NCI-H82 treated with DMSO at 0.1 percent for 48 hours (cell line): ENCODE measurements at regions not wholly inside any gene's neighbourhood (a gene's known extent, or its start where the extent isn't known, plus 50 kb on each side); places are given as distances from the start of the nearest gene placed in this dataset.
"Not testable (repeated sequence)": the region's sequence is repeated elsewhere in the genome, so short reads cannot be mapped to it uniquely, and the experiment has no call there.

Experiments used
- DNase-seq: peaks from one replicate; lab custom pipeline; 2025; ENCODE audit not compliant: unreplicated experiment; lab: John Stamatoyannopoulos, UW

DNA sequence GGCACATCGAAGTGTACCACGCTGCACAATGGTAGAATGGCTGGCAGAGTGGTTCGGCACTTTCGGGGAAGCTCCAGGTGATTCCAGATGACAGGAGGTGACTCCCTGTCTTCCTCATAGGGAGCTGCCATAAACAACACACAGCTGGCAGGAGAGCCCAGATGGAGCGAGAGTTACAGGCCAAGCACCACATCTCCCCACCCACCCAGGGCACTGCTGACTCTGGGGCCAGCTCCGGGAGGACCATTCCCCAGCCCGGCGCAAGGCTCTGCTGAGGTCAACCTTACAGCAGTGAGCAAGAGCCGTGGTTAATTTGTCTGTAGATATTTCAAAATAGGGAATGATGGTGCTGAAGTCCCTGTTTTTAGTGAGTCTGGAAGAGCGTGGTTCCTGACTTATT lies 78.8 kb upstream of the HMGXB4 start:
- no peak for DNase-seq

DNA sequence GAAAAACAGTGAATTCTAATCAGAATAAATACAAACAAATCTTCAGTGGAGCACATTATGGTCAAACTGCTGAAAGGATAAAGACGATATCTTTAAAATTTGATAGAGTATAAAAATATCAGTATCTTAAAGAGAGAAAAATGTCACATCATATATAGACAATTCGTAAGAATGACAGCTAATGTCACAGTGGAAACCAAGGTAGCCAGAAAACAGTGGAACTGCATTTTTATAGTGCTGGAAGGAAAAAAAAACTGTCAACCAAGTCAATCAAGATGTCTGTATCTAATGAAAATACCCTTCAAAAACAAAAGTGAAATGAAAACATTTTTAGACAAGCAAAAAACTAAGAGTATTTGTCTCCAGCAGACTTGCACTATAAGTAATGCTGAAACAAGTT lies 73.4 kb upstream of the HMGXB4 start:
- DNase-seq: no peak

DNA sequence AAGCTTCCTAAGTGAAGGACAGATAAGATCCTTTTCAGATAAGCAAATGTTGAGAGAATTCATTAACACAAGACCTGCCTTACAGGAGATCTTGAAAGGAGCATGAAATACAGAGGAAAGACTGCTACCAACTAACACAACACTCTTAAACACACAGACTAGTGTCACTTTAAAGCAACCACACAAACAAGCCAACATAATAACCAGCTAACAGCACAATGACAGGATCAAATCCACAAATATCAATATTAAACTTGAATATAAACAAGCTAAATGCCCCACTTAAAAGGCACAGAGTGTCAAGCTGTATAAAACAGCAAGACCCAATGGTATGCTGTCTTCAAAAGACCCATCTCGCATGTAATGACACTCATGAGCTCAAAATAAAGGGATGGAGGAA lies 70.8 kb upstream of the HMGXB4 start:
- DNase-seq: no peak

DNA sequence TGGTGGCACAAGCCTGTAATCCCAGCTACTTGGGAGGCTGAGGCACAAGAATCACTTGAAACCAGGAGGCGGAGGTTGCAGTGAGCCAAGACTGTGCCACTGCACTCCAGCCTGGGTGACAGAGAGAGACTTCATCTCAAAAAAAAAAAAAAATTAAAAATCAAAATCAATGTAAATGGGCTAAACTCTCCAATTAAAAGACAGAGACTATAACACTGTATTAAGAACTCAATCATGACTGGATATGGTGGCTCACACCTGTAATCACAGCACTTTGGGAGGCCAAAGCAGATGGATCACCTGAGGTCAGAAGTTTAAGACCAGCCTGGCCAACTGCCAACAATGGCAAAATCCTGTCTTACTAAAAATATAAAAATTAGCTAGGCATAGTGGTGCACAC lies 68.4 kb upstream of the HMGXB4 start:
- not testable (repeated sequence) for DNase-seq

DNA sequence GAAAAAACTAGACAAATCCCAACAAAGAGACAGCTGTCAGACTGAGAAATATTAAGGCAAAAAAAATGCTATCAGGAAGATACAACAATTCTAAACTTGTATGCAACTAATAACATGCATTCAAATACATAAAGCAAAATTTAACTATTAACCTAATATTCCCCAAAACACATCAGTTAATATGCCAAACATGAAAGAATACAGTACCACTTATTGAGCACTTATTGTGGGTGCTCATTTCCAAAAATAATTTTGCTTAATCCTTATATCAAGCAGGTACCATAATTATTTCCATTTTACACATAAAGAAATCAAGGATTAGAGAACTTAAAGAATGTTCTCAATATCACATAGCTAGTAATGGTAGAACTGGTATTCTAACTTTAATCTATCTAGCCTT lies 67.7 kb upstream of the HMGXB4 start:
- DNase-seq: no peak

DNA sequence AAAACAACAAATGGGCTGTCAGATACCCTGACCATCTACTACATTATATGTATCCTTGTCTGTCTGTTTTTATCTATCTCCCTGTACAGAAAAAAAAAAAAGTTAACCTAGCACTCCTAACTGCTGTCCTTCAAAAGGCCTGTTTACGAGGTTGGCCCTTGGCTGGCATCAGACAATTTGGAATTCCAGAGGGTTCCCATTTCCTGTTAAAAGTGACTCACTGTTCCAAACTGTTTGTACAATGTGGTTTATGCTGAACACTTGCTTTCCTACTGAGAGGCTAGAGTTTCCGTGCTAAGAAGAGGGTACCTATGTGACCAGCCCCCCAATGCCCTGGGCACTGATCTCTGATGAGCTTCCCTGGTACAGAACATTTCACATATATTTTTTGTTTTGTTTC lies 65.9 kb upstream of the HMGXB4 start:
- DNase-seq: no peak

DNA sequence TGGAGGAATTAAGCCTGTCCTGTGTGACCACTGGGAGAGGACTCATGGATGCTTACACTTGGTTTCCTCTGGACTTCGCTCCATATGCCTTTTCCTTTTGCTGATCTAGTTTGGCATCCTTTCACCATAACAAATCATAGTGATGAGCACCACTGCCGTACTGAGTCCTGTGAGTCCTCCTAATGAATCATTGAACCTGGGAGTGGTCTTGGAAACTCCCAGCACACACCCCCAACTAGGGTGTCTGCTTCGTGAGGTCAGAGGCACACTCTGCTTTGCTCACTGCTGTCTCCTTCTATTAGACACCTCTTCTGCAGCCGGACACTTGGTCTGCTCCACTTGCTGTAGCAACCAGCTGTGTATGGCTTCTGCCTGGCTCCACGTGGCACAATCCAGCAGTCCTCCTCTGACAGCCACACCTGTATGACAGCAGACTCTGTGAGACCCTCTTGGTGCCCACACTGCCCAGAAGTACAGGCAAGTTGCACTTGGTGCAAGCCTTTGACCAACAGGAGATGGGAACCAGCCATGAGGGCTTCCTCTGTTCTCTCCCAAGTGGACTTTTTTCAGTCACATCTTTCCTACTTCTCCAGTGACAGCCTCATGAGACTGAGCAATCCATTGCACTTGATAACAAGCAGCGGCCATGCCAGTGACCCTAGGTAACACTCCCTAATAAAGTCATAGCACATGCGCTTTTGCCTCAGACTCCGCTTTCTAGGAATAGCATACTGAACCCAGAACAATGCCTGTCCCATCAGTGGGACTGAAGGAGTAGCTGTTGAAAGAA lies 65.0 kb upstream of the HMGXB4 start:
- DNase-seq: no peak

DNA sequence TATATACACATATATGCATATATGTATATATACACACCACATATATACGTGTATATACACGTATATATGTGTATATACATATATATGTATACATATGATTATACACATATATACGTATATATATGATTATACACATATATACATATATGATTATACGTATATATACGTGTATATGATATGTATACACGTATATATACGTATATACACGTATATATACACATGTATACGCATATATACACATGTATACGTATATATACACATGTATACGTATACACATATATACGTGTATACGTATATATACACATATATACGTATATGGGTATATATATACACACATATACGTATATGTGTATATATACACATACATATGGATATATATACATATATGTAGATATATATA lies 62.1 kb upstream of the HMGXB4 start:
- DNase-seq: no peak

DNA sequence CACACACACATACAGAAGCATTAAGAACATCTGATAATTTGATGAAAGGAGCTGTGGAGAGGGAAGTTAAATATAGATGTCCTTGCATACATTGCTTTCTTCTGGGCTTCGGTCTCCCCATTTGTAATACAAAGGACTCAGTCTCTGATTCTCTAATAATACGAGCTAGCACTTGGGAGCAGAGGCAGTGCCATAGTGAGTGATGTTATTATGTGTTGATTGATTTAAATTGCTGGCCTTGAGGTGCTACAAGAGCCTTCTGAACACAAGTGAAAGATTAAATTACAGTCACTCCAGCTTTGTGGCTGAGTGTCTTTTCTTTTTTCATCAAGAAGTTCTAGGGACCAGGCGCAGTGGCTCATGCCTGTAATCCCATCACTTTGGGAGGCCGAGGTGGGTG lies 61.5 kb upstream of the HMGXB4 start:
- no peak for DNase-seq

DNA sequence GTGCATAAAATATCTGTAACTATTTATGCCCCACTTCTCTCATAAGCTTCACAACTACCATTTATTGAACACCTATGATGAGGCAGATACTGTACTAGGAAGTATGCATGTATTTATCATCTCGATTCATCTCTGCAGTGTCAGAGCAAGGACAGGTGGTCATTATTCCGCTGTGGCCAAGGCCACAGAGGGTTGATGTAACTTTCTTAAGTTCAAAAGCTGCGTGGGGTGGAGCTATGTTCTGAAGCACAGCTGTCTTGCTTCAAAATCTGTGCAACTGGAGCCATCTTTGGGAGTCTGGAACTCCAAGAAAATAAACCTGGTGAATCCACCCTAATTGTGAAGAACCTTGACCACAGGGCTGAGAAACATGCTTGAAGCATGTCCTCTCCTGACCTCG lies 60.2 kb upstream of the HMGXB4 start:
- DNase-seq: no peak

DNA sequence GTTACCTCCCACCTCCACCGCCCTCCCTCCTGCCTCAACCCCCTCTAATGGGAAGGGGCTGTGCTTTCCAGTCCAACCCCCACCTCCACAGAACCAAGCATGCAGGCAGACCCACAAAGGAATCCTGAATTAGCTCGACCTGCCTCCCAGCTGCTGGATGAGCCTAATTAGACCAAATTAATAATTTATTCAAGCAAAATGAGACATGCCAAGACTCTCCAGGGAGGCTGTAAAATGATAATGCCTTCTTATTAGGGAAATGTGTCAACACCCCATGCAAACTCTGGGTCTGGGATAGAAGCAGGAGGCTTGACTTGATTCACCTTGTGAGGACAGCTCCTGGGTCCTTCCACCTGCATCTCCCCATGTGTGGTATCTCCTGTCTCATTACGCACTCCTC lies 59.4 kb upstream of the HMGXB4 start:
- DNase-seq: no peak

DNA sequence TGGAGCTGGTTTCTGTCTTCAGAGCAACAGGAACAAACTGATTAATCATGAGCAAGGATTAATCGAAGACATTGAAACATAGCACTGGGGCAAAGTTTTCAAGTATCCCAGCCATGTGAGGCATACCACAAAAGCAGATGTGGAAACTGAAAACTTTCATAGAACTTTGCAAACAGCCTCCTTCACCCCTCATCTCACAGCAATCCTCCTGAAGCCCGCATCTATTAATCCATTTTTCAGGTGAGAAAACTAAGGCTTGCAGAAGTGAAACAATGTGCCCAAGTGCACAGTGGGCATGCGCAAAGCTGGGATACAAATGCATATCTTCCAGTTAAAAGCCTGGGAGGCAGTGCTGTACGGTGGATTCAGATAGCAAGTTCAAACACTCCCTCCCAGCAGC lies 58.6 kb upstream of the HMGXB4 start:
- DNase-seq: no peak

DNA sequence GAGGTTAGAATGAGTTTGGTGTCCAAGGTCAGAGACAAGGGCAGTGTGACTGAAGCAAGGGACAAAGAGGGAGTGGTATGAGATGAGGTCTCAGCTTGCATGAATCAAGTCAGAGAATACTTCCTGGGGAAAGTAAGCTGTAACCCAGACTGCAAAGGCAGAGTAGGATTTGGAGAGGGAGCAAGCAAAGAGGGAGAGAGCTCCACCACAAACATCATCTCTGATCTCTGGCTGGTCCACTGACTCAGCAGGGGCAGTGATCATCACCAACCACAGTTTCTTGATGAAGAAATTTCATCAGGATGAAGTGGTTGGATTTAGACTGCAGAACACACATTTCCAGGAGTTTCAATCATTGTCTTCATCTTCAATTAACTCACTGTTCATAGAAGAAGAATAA lies 54.9 kb upstream of the HMGXB4 start:
- no peak for DNase-seq

DNA sequence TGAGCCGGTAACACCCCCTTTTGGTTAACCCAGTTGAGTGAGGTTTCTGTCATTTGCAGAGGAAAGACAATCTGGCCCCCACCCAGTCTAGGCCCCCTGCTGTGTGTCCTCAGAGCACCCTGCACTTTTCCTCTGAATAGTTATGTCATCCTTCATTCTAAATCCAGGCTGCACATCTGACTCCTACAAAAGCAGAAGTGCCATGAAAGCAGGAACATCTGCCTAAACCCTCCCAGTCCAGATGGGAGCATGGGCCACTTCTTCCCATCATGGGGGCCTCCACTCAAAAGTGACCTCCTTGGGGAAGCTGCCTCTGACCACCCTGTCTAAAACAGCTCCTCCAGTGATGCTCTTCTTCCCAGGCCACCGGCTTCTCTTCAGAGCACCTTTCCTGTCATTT lies 53.7 kb upstream of the HMGXB4 start:
- no peak for DNase-seq

DNA sequence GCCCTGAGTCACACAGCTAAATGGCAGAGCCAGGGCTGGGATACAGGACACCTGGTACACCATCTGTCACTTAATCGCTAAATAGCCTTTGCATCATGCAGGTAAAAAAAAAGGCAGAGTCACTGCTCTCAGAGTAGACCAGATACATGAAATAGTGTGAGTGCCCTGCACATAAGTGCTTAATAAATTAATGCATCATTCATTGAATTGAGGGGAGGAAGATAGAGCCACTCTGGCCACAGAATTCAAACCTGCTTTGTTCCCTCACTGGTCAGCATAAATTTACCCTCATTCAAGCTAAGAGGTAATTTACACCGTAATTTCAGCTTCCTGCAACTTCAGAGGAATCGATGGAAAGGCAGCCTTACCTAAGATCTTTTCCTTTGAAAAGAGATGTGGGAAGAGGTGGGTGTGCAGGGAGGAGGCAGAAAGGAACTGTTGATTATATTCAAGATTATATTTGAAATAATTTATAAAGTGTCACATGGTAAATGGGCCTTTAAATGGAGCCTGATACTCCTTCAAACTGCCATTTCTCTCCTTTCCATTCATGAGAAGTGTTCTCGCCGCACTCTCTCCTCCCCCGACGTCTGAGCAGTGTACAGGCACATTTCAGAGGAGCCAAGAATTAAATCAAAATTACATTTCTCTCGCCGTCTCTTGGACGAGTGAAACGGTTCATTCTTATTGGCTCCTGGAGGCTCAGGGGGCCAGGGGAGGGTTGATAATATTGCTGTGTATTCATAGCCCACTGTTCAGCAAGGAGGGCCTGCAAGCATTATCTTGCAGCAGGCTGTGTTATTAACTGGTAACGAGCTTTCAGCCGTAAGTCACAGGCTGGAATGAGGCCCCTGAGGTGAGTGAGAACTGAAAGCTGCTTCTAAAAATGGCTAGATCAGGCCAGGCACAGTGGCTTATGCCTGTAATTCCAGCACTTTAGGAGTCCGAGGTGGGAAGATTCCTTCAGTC lies 52.2 kb upstream of the HMGXB4 start:
- peak; percentile 69 for DNase-seq

DNA sequence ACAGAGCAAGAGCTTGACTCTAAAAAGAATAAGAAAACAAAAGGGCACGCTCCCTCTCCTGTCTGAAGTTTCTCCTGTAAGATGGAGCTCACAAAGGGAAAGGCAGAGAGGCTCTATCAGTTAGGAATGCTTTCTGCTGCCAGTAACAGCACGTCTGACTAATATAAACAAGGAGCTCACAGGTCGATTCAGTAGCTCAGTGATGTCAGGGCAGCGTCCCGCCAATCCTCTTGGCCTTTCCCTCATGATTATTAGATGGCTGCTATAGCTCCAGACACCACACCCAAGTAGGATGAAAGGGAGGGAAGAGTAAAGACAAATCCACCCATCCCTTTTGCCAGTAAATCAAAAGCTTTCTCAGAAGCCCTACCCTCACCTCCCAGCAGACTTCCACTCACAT lies 51.3 kb upstream of the HMGXB4 start:
- no peak for DNase-seq

DNA sequence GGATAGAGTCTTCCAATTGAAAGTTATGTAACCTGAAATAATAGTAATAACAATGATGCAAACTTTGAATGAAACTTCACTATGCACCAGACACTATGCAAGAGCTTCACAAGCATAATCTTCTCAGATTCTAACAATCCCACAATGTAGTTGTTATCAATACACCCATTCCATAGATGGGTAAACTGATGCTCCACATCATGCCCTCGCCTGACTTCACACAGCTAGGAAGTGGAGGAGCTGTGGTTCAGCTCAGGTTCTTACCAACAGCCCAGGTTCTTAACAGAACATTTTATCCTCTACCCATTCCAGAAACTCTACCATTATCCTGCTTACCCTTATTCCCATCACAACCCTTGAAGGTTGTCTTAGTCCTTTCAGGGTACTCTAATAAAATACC lies 50.4 kb upstream of the HMGXB4 start:
- DNase-seq: no peak
